Ovary (tissue), 7 donors: ENCODE measurements at regions not wholly inside any gene's neighbourhood (a gene's known extent, or its start where the extent isn't known, plus 50 kb on each side); places are given as distances from the start of the nearest gene placed in this dataset.

Experiments used
- DNase-seq, 5 donors: peaks; one replicate each; pipeline ENCODE4 v3.0.0-alpha.2; 2019 to 2020
- H3K27ac ChIP-seq, 2 donors: fragments of 200-600 bp; one replicate each; pipeline versions ENCODE4 v1.5.1 to v1.8.0; 2019 to 2022
- H3K27me3 ChIP-seq: fragments of 200-600 bp; one replicate; pipeline ENCODE4 v1.8.0; 2022
- H3K36me3 ChIP-seq: fragments of 200-600 bp; sonication (generic); one replicate; pipeline ENCODE4 v1.5.1; 2019
- H3K4me1 ChIP-seq: one replicate; pipeline ENCODE4 v1.8.1; 2013; ENCODE audit warnings: mild to moderate bottlenecking, moderate library complexity; ENCODE audit not compliant: insufficient read depth
- H3K4me3 ChIP-seq: fragments of 200-600 bp; sonication (generic); one replicate; pipeline ENCODE4 v1.5.1; 2017
- H3K9me3 ChIP-seq, 2 donors: fragments of 200-600 bp in 1 of 2; sonication (generic) in 1 of 2; one replicate each; pipeline versions ENCODE4 v1.5.1 to v1.8.1; 2013 to 2019; ENCODE audit warnings: mild to moderate bottlenecking in 1 of 2, moderate library complexity in 1 of 2
- EP300 ChIP-seq: sonication (generic); formaldehyde crosslinking; IDR thresholded peaks from one replicate; pipeline ENCODE4 v1.6.1; 2017; ENCODE audit warnings: antibody characterized with exemption
- POLR2A ChIP-seq: fragments of 450-650 bp; IDR thresholded peaks from one replicate; pipeline ENCODE4 v1.6.1; 2017; ENCODE audit warnings: antibody characterized with exemption, mild to moderate bottlenecking, moderate library complexity
- WGBS, 3 donors: extraction: QIAGEN DNeasy Blood & Tissue Kit in 1 of 3; methylation state at CpG; one replicate each; pipeline versions ENCODE4 v1.1.5 to v1.1.7; 2013 to 2017; 5-methylcytosine and 5-hydroxymethylcytosine counted together
- intact Hi-C, 4 donors: fragments of 100-400 bp; cut with DNase I; formaldehyde crosslinking; loops; one replicate each; pipeline versions ENCODE4 v1.11.0 to v1.15.1; 2022 to 2023
- TF ChIP-seq, protein P1 (sequence below), 3 donors: fragments of 450-650 bp in 2 of 3; fragments of 200-600 bp in 1 of 3; IDR thresholded peaks; one replicate each; pipeline versions ENCODE4 v1.5.1 to v1.8.0; 2016 to 2022; ENCODE audit warnings: antibody characterized with exemption in 3 of 3, mild to moderate bottlenecking in 1 of 3
- donor health status: DM: no; HTN: no; CAD: no; lungs with moderate emphysema.
- donor health status: DM: no; HTN: no; CAD: no.
- donor health status: Bipolar disorder and iron deficiency.
- donor health status: DM: no; HTN: no; CAD: no.
- donor health status: DM: yes; HTN: yes; CAD: no.

DNA sequence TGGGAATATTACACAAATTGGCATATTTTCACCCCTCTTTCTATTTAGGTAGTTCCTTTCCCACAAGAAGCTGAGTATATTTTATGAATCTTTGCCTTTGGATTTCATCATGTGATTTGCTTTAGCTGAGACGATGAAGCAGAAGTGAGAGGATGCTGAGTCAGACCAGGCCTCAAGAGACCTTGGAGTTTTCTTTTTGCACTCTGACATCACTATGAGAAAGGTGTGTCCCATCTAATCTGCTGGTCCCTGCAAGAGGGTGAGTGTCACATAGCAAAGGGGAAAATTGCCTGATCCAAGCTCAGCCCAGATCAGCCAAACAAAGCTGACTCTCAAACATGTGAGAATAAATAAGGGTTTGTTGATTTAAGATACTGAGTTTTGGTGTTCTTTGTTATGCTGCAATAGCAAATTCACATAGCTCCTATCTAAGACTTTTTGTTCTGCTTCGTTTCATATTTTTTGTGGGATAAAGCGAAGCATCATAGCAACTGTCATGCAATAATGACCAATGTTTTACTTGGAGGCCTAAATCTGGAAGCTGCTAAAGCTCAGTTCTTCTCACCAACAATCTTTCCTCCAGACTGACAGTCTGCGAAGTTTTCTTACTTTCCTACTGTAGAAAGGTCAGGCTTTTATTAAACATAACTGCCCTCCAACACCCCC, 176.9 kb downstream of the PDHA2 start:
- TF ChIP-seq POLR2A (no peak), EP300 (no peak)
- TF ChIP-seq, protein P1, sequence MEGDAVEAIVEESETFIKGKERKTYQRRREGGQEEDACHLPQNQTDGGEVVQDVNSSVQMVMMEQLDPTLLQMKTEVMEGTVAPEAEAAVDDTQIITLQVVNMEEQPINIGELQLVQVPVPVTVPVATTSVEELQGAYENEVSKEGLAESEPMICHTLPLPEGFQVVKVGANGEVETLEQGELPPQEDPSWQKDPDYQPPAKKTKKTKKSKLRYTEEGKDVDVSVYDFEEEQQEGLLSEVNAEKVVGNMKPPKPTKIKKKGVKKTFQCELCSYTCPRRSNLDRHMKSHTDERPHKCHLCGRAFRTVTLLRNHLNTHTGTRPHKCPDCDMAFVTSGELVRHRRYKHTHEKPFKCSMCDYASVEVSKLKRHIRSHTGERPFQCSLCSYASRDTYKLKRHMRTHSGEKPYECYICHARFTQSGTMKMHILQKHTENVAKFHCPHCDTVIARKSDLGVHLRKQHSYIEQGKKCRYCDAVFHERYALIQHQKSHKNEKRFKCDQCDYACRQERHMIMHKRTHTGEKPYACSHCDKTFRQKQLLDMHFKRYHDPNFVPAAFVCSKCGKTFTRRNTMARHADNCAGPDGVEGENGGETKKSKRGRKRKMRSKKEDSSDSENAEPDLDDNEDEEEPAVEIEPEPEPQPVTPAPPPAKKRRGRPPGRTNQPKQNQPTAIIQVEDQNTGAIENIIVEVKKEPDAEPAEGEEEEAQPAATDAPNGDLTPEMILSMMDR (IDR thresholded peaks at IDR 0.05) = no peak
- Histone ChIP-seq H3K36me3 (no peaks in the 10 kb centered on the region), H3K9me3 (no peaks in the 10 kb centered on the region), H3K27me3 (no peaks in the 10 kb centered on the region), H3K4me1 (no peaks in the 10 kb centered on the region), H3K4me3 (no peak overlapping the region), H3K27ac (no peak overlapping the region)
- 26 to 30% (median 26%) methylated on average over 4 of the region's 4 CpGs for WGBS, 3 donors
- intact Hi-C loops = no loop called here
- DNase-seq = peak in 1 of 5 donors; percentile 15

DNA sequence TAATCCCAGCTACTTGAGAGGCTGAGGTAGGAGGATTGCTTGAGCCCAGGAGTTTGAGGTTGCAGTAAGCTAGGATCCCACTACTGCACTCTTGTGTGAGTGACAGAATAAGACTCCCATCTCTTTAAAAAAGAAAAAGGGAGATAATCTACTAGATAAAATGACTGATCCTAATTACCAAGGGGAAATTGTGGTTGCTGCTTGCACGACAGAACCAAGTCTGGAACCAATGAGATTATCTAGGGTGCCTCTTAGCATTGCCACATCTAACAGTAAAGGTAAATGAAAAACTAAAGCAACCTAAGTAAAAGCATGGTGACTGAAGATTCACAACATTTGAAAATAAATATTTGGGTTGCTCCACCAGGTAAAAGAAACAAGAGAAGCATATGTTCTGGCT, 185.1 kb downstream of the PDHA2 start:
- Histone ChIP-seq H3K27me3 (no peaks in the 10 kb centered on the region), H3K36me3 (no peaks in the 10 kb centered on the region), H3K27ac (no peak overlapping the region), H3K4me3 (no peak overlapping the region), H3K4me1 (no peaks in the 10 kb centered on the region), H3K9me3 (no peaks in the 10 kb centered on the region)
- DNase-seq = no peak
- intact Hi-C loops = no loop called here
- TF ChIP-seq EP300 (no peak), POLR2A (no peak)
- TF ChIP-seq, protein P1 (IDR thresholded peaks at IDR 0.05) = no peak
- WGBS, 3 donors = 57 to 67% (median 60%) methylated on average over 1 of the region's 1 CpG

DNA sequence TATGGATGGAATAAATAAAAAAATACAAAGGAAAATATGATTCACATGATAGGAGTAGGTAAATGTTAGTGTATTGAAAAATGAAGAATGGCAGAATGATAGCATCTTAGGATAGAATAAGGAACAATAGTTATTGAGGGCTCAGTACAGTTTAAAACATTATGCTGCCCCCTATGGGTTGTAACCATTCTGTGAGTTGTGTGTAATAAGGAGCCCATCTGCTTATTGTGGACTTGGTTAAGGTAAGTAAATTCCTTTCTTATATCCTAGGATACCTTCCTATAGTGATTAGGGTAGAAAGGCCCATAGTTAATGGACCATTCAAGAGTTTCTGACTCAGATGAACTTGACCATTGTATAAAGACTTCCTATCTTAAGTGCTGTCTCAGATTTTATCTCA, 195.8 kb downstream of the PDHA2 start:
- no peak overlapping the region for H3K27ac ChIP-seq
- intact Hi-C loops = no loop called here
- no peaks in the 10 kb centered on the region for H3K9me3 ChIP-seq
- H3K27me3 ChIP-seq = no peaks in the 10 kb centered on the region
- H3K4me3 ChIP-seq = no peak overlapping the region
- no peaks in the 10 kb centered on the region for H3K36me3 ChIP-seq
- no peaks in the 10 kb centered on the region for H3K4me1 ChIP-seq
- no peak for DNase-seq
- TF ChIP-seq, protein P1 (IDR thresholded peaks at IDR 0.05) = no peak
- TF ChIP-seq POLR2A (no peak), EP300 (no peak)

DNA sequence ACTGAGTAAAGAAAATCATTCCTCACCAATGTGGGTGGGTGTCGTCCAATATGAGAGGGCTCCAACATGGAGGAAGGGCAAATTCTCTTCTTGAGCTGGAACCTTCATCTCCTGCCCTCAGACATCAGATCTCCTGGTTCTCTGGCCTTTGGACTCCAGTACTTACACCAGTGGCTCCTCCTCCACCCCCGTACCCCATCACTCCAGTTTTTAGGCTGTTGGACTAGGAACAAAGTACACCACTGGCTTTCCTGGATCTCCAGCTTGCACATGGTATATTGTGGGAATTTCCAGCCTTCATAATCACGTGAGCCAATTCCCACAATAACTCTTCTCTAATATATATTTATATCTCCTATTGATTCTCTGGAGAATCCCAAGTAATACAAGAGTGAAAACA, 196.9 kb downstream of the PDHA2 start:
- H3K4me1 ChIP-seq = no peaks in the 10 kb centered on the region
- no peaks in the 10 kb centered on the region for H3K9me3 ChIP-seq
- intact Hi-C loops = no loop called here
- 68 to 80% (median 74%) methylated on average over 3 of the region's 3 CpGs for WGBS, 3 donors
- no peak for DNase-seq
- TF ChIP-seq EP300 (no peak), POLR2A (no peak)
- TF ChIP-seq, protein P1 (IDR thresholded peaks at IDR 0.05) = no peak
- H3K4me3 ChIP-seq = no peak overlapping the region
- no peaks in the 10 kb centered on the region for H3K27me3 ChIP-seq
- no peaks in the 10 kb centered on the region for H3K36me3 ChIP-seq
- H3K27ac ChIP-seq = no peak overlapping the region
